RKO (cell line): ENCODE measurements at regions not wholly inside any gene's neighbourhood (a gene's known extent, or its start where the extent isn't known, plus 50 kb on each side); places are given as distances from the start of the nearest gene placed in this dataset.
A peak's percentile ranks its signal among the peaks of the same experiment; 100 is the strongest.
"Not testable (repeated sequence)": the region's sequence is repeated elsewhere in the genome, so short reads cannot be mapped to it uniquely, and the experiment has no call there.

ENCODE experiments used
- DNase-seq: peaks from one replicate; pipeline ENCODE4 v3.0.0-alpha.2; 2016; ENCODE audit warnings: low spot score

DNA sequence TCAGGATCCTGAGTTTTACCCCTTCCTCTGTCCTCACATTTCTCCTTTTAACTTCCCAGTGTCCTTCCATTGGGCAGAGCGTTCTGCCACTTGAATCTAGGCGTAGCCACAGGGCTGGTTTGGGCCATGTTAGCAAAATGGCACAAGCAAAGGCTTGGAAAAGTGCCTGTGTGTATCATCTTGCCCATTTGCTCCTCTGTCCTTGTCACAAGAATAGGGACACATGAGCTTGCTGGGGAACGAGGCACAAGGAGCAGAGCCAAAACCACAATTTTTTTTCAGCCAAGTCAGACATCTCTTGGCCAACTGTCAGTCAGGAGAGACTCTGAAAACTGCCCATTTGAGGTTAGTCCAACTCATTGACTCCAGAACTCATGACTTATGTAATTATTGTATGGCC lies 285.2 kb downstream of the ZNF248 start:
- no peak for DNase-seq

- no peak for DNase-seq
These were observed 291.1 kb downstream of the ZNF248 start for GRCh38 chr10:37566332-37566731.

DNA sequence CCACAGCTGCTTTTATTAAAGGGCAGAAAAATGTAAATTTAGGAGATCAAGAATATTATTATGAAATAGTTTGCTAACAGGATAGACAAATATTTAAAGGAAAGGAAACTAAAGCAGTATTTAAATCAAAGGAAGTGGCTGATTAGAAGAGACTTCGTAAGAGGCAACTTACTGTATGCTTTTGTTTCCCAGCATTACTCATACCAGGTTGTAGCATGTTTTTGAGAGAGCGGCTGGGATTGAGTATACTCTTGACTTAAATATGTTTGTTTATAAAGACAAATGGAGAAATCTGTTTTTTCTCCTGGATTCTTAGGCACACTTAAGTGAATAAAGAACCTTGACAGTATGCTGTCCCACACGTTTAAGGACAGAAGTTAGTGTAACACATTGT lies 293.7 kb downstream of the ZNF248 start:
- no peak for DNase-seq

DNA sequence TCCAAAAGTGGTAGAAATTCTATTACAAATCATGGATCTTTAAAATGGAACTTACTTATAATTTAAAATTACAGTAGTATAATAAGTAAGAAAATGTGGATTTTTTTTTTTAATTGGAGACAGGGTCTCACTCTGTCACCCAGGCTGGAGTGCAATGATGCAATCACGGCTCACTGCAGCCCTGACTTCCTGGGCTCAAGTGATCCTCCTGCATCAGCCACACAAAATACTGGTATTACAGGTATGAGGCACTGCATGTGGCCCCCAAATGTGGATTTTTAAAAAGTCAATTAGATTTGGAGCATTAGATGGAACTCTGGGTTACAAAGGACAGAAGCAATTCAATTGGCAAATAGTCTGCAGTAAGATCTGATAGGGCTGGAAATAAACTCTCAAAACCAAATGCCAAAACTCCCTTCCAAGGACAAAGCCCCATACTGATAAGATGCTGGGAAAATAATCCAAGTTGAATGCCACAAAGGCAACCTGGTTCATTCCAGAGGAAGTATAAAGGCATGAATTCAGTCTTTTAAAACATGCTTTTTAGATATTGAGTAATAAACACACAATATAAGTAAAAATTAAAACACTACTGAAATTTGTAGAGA lies 294.2 kb downstream of the ZNF248 start:
- DNase-seq, result no peak

GRCh38 chr10:37552881-37553280 lies 304.5 kb downstream of the ZNF248 start:
- no peak for DNase-seq

DNA sequence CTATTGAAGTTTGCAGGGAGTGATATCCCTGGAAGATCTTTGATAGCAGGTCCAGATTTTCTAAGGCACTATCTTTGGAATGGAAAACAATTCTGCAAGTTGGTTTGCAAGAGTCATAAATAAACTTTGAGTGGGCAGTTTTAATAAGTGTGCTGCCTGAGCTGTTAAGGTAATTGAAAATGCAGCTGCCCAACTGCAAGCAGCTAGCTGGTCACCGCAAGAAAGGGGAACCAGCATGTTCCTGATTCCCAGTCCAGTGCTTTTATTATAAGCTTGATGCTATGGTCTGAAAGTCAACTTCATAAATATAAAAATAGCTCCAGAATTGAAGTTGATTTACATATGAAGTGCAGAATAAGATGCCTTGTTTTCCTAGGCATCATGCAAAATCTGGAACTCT lies 308.4 kb downstream of the ZNF248 start:
- DNase-seq, result no peak

DNA sequence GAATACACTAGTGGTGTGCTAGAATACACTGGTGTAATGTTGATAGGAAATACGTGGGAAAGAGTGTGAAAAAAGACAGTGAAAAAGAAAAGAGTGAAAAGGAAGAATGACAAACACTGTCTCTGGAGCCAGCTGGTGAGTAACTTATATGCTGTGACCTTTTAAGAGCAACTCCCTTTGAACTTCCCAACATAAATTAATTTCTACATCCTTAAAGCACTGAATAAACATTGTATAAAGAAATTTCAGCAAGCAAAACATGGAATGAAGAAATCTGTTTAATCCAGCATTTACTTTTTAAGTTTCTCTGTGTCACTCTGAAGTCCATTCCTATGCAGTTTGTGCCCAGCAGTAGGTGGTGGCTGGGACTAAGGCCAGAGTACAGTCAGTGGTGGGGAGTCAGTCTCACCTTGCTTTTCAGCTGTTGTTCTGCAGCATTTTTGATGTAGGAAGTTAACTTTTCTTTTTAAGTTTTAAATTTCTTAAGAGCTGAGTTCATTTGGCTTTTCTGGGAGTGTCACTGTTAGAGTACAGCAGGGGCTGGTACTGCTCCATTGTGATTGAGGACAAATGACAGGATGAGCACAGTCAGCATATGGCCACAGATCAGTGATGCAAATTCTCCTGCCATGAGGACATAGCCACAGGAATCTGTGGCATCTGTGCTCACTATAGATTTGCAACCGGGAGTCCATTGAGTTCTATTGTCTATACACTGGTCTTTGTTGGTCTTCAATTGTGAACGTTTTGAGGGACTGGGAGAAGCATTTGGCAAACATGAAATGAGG lies 321.8 kb downstream of the ZNF248 start:
- DNase-seq, result no peak

- no peak for DNase-seq
These were observed 323.2 kb downstream of the ZNF248 start for GRCh38 chr10:37534166-37534565.

GRCh38 chr10:37525410-37525809 lies 332.0 kb downstream of the ZNF248 start:
- DNase-seq, result peak; percentile 75

DNA sequence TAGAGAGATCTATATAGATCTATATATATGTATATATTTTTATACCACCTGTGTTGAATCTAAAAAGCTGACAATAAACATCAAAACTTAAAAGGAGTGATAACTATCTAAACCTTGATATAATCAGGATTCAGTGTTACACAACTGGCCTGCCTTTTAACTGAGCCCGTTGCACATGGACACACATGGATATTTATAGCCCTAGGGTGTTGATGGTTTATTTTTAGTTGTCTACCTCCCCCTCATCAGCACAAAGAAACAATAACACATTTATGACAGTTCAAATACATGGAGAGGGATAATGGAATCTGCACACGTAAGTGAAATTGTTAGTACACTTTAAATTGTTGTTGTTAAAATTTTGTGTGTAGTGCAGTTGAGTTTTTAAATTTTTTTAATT lies 336.9 kb downstream of the ZNF248 start:
- no peak for DNase-seq

DNA sequence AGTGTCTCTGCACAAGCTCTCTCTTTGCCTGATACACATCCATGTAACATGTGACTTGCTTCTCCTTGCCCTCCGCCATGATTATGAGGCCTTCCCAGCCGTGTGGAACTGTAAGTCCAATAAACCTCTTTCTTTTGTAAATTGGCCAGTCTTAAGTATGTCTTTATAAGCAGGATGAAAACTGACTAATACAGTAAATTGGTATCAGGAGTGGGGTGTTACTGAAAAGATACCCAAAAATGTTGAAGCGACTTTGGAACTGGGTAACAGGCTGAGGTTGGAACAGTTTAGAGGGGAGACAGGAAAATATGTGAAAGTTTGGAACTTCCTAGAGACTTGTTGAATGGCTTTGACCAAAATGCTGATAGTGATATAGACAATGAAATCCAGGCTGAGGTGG lies 346.9 kb downstream of the ZNF248 start:
- not testable (repeated sequence) for DNase-seq

DNA sequence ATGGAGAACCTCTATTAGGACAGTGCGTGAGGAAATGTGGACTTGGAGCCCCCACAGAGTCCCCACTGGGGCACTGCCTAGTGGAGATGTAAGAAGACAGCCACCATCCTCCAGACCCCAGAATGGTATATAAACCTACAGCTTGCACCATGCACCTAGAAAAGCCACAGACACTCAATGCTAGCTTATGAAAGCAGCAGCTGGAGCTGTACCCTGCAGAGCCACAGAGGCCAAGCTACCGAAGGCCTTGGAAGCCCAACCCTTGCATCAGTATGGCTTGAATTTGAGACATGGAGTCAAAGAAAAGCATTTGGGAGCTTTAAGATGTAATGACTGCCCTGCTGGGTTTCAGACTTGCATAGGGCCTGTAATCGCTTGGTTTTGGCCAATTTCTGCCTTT lies 361.3 kb downstream of the ZNF248 start:
- DNase-seq, result no peak

DNA sequence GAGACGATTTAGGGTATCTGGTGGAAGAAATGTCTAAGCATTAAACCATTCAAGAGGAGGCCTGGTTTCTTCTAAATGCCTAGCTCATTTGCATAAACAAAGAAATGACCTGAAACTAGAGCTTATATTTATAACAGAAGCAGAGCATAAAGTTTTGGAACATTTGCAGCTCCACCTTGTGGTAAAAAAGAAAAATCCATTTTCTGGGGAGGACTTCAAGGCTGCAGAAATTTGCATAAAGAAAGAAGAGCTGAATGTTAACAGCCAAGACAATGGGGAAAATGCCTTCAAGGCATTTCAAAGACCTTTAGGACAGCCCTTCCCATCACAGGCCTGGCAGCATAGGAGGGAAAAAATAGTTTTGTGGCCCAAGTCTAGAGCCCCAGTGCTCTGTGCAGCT lies 362.0 kb downstream of the ZNF248 start:
- DNase-seq, result peak; percentile 58

GRCh38 chr10:37493185-37493796 lies 364.1 kb downstream of the ZNF248 start:
- DNase-seq, result not testable (repeated sequence)

DNA sequence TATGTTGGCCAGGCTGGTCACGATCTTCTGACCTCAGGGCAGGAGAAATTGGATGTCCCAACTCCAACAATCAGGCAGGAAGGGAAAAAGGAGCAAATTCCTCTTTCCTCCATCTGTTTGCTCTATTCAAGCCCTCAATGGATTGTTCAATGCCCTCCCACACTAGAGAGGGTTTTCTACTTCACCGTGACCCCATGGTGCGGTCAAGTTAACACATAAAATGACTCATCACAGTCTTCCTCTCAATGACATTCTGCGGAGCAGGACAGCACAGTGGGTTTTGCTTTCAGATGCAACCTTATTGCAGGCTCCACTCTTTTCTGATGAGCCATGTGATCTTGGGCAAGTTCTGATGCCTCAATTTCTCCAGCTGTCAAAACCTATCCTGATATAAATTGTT lies 364.9 kb downstream of the ANKRD30A start:
- no peak for DNase-seq

DNA sequence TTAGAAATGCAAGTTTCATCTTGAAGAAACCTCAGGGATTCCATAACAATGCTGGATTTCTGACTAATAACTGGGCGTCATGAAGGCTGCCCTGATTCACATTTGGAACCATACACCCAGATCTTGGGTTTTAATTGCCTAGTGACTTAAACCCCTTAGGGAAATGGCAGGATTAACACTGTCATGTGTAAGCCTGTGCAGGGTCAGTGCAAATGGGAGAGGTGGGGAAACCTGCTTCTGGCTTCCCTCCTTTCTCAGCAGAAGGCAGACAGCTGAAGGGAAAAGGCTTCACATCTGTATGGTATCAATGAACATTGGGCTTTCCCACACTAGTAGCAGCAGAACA lies 364.2 kb downstream of the ANKRD30A start:
- DNase-seq, result no peak

DNA sequence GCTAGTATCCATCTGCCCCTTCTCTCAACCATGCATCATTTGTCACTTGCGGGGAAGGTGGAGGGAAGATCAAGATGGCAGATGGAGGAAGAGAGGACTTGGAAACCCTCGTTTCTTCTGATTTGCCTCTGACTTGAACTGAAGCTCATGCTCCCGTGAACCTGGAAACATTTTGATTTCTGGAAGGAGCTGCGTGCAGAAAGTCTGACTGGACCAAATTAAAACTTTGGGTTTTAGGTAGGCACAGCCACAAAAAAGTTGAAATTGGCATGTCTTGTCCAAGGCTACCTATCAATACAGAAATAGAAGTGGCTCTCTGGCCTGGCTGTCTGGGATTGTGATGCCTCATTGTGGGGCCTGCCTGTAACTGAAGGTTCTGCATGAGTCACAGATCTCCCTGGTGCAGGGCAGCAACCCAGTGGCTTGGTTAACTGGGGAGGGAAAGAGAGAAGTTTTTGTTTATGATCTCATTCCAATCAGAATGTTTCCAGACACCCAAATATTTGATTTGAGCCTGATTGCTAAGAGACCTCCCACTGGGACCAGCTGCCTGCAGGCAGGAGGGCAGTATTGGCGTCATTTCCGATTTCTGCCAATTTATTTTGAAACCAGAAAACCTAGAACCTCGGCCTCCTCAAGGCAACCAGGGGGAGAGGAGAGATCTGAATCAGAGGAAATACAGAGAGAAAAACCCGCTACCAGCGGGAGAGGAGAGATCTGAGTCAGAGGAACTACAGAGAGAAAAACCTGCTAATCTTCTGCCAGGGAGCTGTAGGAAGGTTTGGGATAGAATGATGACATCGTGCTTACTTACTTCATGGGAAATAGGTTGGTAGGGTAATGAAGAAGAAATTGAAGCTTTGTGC lies 363.6 kb downstream of the ANKRD30A start:
- DNase-seq, result peak; percentile 71

DNA sequence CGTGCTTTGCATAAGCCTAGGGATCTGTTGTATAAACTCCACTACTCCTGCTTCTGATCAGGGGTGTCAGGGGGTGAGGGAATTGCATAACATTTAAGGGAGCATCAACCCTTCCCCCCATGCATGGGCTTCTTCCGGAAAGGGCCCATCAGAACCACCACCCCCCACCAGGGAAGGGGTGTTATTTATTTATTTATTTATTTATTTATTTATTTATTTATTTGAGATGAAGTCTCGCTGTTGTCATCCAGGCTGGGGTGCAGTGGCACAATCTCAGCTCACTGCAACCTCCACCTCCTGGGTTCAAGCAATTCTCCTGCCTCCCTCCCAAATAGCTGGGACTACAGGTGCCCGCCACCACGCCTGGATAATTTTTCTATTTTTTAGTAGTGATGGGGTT lies 355.2 kb downstream of the ANKRD30A start:
- DNase-seq, result not testable (repeated sequence)

- DNase-seq, result no peak
These were observed 354.1 kb downstream of the ANKRD30A start for GRCh38 chr10:37479469-37479868.

- no peak for DNase-seq
These were observed 353.0 kb downstream of the ANKRD30A start for GRCh38 chr10:37478381-37478780.

GRCh38 chr10:37476285-37476684 lies 350.9 kb downstream of the ANKRD30A start:
- no peak for DNase-seq

DNA sequence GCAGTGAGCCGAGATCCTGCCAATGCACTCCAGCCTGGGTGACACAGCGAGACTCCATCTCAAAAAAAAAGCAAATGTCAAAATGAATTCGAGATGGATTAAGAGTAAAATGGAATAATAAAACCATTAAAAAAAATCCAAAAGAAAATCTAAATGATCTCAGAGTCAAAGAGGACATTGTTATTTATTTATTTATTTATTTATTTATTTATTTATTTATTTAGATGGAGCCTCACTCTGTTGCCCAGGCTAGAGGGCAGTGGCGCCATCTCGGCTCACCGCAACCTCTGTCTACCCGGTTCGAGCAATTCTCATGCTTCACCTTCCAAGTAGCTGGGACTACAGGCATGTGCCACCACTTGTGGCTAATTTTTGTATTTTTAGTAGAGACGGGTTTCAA lies 349.2 kb downstream of the ANKRD30A start:
- DNase-seq, result no peak

DNA sequence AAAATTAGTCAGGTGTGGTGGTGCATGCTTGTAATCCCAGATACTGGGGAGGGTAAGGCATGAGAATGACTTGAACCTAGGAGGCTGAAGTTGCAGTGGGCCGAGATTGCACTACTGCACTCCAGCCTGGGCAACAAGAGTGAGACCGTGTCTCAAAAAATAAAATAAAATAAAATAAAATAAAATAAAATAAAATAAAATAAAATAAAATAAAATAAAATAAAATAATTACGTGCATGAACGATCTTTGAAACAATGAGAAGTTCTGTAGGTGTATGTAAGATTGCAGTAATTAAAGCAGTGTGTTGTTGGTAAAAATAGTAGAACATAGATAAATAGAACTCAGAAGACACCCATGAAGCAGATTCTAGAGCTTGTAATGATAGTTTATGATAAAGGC lies 348.5 kb downstream of the ANKRD30A start:
- DNase-seq, result no peak
